ENCODE measurements at regions not wholly inside any gene's neighbourhood (a gene's known extent, or its start where the extent isn't known, plus 50 kb on each side); places are given as distances from the start of the nearest gene placed in this dataset.

DNA sequence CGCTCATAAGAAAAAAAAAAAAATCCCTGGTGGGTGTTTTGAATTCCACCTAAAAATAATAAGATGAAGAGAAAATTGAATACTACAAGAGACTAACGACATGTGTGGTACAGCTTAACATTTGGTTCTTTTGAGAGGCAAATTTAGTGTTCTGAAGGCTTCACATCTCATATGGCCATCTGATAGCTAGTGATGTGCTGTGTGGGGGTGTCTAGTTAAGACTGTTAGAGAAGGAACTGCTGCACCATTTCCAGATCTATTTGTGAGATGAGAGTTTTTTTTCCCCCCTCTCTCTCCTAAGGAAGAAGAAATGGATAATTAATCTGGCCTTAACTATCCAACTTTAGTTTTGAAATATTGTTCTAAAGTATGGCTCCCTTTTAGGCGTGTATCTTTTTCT, 321.6 kb downstream of the SLC4A3 start:
- no peak overlapping the region for H3K27ac ChIP-seq (ENCODE audit: extremely low read length, insufficient read depth, low read length)
- intact Hi-C loops (cut with micrococcal nuclease; ENCODE audit: unreplicated experiment) = no loop called here
- in situ Hi-C loops (cut with HindIII; ENCODE audit: extremely low pct_ligation_motif_present, low pct_unique_long_range_greater_than_20kb) = no loop called here
- no peaks in the 10 kb centered on the region for H3K79me2 ChIP-seq (ENCODE audit: insufficient read depth, low read length)
- DNase-seq (ENCODE audit: low spot score) = no peak
- H3K27me3 ChIP-seq (ENCODE audit: control insufficient read depth in 1 of 2, insufficient read depth in 2 of 2, low read length in 2 of 2) = no peaks in the 10 kb centered on the region
- no TSS peak for BruUV-seq (replicated peaks)
- H3K4me2 ChIP-seq (ENCODE audit: low read depth, low read length) = no peak overlapping the region
- H4K20me1 ChIP-seq (ENCODE audit: insufficient read depth, low read length) = no peaks in the 10 kb centered on the region
- no peak overlapping the region for H3K4me3 ChIP-seq (replicated peaks in 1 of 3; ENCODE audit: insufficient read depth in 1 of 3, low read depth in 2 of 3, low read length in 3 of 3)
- no peaks in the 10 kb centered on the region for H3K36me3 ChIP-seq (replicated peaks in 1 of 2; ENCODE audit: control insufficient read depth in 1 of 2, insufficient read depth in 2 of 2, low read length in 2 of 2)
- no peak for FAIRE-seq
- no peak for ATAC-seq
- peaks cover 11% of the 10 kb centered on the region; the same call in 1 of the 2 replicates for H3K9me3 ChIP-seq (ENCODE audit: low read length)
- ChIA-PET CTCF (ENCODE audit: low intra/inter-chr PET ratio, low total read pairs) (no interaction called here), POLR2A (no interaction called here)
- no peak overlapping the region for H2AFZ ChIP-seq (ENCODE audit: low read length)
- 2% methylated on average over 3 of the region's 3 CpGs for WGBS (ENCODE audit: low lambda C conversion rate)
- H3K9ac ChIP-seq (ENCODE audit: insufficient read depth, low read depth, low read length) = no peak overlapping the region
- H3K4me1 ChIP-seq (ENCODE audit: insufficient read depth, low read length) = no peaks in the 10 kb centered on the region
- no peak for TF ChIP-seq ZBTB3 (CRISPR knock-in tag; IDR thresholded peaks at IDR 0.05; ENCODE audit: borderline replicate concordance, low read depth)
- no peak for TF ChIP-seq RFX5 (IDR thresholded peaks at IDR 0.05; ENCODE audit: low read depth, low read length)
- no peak for TF ChIP-seq GABPB1 (CRISPR knock-in tag; IDR thresholded peaks at IDR 0.05)
- TF ChIP-seq, protein P1, sequence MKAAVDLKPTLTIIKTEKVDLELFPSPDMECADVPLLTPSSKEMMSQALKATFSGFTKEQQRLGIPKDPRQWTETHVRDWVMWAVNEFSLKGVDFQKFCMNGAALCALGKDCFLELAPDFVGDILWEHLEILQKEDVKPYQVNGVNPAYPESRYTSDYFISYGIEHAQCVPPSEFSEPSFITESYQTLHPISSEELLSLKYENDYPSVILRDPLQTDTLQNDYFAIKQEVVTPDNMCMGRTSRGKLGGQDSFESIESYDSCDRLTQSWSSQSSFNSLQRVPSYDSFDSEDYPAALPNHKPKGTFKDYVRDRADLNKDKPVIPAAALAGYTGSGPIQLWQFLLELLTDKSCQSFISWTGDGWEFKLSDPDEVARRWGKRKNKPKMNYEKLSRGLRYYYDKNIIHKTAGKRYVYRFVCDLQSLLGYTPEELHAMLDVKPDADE (CRISPR knock-in tag; IDR thresholded peaks at IDR 0.05) = no peak
- TF ChIP-seq, protein P2, sequence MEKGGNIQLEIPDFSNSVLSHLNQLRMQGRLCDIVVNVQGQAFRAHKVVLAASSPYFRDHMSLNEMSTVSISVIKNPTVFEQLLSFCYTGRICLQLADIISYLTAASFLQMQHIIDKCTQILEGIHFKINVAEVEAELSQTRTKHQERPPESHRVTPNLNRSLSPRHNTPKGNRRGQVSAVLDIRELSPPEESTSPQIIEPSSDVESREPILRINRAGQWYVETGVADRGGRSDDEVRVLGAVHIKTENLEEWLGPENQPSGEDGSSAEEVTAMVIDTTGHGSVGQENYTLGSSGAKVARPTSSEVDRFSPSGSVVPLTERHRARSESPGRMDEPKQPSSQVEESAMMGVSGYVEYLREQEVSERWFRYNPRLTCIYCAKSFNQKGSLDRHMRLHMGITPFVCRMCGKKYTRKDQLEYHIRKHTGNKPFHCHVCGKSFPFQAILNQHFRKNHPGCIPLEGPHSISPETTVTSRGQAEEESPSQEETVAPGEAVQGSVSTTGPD (CRISPR knock-in tag; IDR thresholded peaks at IDR 0.05) = no peak
- no peak for TF ChIP-seq SPEN (CRISPR knock-in tag; IDR thresholded peaks at IDR 0.05; ENCODE audit: low read depth)
- TF ChIP-seq, protein P3, sequence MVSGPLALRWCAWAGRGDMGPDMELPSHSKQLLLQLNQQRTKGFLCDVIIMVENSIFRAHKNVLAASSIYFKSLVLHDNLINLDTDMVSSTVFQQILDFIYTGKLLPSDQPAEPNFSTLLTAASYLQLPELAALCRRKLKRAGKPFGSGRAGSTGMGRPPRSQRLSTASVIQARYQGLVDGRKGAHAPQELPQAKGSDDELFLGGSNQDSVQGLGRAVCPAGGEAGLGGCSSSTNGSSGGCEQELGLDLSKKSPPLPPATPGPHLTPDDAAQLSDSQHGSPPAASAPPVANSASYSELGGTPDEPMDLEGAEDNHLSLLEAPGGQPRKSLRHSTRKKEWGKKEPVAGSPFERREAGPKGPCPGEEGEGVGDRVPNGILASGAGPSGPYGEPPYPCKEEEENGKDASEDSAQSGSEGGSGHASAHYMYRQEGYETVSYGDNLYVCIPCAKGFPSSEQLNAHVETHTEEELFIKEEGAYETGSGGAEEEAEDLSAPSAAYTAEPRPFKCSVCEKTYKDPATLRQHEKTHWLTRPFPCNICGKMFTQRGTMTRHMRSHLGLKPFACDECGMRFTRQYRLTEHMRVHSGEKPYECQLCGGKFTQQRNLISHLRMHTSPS (CRISPR knock-in tag; IDR thresholded peaks at IDR 0.05; ENCODE audit: low read depth) = no peak
- no peak for TF ChIP-seq BHLHE40 (IDR thresholded peaks at IDR 0.05; ENCODE audit: low read length)
- no peak for TF ChIP-seq MAFK (conservative IDR thresholded peaks at IDR 0.05 in 1 of 2, IDR thresholded peaks at IDR 0.05 in 1 of 2; ENCODE audit: low read length in 2 of 2)
- no peak for TF ChIP-seq MYNN (CRISPR knock-in tag; IDR thresholded peaks at IDR 0.05; ENCODE audit: low read depth)
- no peak for TF ChIP-seq BRCA1 (CRISPR knock-in tag; IDR thresholded peaks at IDR 0.05)
- TF ChIP-seq HCFC1 (IDR thresholded peaks at IDR 0.05; ENCODE audit: low read depth, low read length) = no peak
- TF ChIP-seq, protein P4, sequence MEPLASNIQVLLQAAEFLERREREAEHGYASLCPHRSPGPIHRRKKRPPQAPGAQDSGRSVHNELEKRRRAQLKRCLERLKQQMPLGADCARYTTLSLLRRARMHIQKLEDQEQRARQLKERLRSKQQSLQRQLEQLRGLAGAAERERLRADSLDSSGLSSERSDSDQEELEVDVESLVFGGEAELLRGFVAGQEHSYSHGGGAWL (CRISPR knock-in tag; IDR thresholded peaks at IDR 0.05) = no peak
- TF ChIP-seq, protein P5, sequence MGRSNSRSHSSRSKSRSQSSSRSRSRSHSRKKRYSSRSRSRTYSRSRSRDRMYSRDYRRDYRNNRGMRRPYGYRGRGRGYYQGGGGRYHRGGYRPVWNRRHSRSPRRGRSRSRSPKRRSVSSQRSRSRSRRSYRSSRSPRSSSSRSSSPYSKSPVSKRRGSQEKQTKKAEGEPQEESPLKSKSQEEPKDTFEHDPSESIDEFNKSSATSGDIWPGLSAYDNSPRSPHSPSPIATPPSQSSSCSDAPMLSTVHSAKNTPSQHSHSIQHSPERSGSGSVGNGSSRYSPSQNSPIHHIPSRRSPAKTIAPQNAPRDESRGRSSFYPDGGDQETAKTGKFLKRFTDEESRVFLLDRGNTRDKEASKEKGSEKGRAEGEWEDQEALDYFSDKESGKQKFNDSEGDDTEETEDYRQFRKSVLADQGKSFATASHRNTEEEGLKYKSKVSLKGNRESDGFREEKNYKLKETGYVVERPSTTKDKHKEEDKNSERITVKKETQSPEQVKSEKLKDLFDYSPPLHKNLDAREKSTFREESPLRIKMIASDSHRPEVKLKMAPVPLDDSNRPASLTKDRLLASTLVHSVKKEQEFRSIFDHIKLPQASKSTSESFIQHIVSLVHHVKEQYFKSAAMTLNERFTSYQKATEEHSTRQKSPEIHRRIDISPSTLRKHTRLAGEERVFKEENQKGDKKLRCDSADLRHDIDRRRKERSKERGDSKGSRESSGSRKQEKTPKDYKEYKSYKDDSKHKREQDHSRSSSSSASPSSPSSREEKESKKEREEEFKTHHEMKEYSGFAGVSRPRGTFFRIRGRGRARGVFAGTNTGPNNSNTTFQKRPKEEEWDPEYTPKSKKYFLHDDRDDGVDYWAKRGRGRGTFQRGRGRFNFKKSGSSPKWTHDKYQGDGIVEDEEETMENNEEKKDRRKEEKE (IDR thresholded peaks at IDR 0.05) = no peak
- TF ChIP-seq ZNF567 (CRISPR knock-in tag; IDR thresholded peaks at IDR 0.05; ENCODE audit: borderline replicate concordance) = no peak
- no peak for TF ChIP-seq HOXA9 (CRISPR knock-in tag; IDR thresholded peaks at IDR 0.05; ENCODE audit: borderline replicate concordance)
- TF ChIP-seq ISX (CRISPR knock-in tag; conservative IDR thresholded peaks at IDR 0.05) = no peak
- no peak for TF ChIP-seq RARA (CRISPR knock-in tag; IDR thresholded peaks at IDR 0.05)
